ENCODE measurements at regions not wholly inside any gene's neighbourhood (a gene's known extent, or its start where the extent isn't known, plus 50 kb on each side); places are given as distances from the start of the nearest gene placed in this dataset.

GRCh38 chr6:133681891-133682290, 207.0 kb upstream of the TCF21 start:
- Histone ChIP-seq H3K9me3 (ENCODE audit: insufficient read depth, low read length, severe bottlenecking) (no peaks in the 10 kb centered on the region), H3K27me3 (ENCODE audit: insufficient read depth, low read length, poor library complexity) (peaks cover 5% of the 10 kb centered on the region), H3K27ac (ENCODE audit: low read length) (no peak overlapping the region), H3K4me2 (ENCODE audit: insufficient read depth, low read length) (no peak overlapping the region), H3K4me3 (ENCODE audit: low read depth in 1 of 2, low read length in 2 of 2) (no peak overlapping the region), H3K4me1 (ENCODE audit: insufficient read depth, low read length) (no peaks in the 10 kb centered on the region), H3K36me3 (ENCODE audit: insufficient read depth, low read length) (no peaks in the 10 kb centered on the region), H3K9ac (ENCODE audit: low read depth, low read length) (no peak overlapping the region), H3K79me2 (ENCODE audit: insufficient read depth, low read length) (no peaks in the 10 kb centered on the region), H4K20me1 (ENCODE audit: insufficient read depth, low read length) (no peaks in the 10 kb centered on the region), H2AFZ (ENCODE audit: low read depth, low read length) (no peak overlapping the region)
- DNase-seq (no peak), ATAC-seq (ENCODE audit: insufficient read depth, low read depth) (no peak)
- TF ChIP-seq EZH2 (IDR thresholded peaks at IDR 0.05; ENCODE audit: borderline replicate concordance, low read depth, low read length, severe bottlenecking) (no peak), CTCF (IDR thresholded peaks at IDR 0.05; ENCODE audit: borderline replicate concordance, extremely low read depth, low read length, poor library complexity, severe bottlenecking) (no peak)

DNA sequence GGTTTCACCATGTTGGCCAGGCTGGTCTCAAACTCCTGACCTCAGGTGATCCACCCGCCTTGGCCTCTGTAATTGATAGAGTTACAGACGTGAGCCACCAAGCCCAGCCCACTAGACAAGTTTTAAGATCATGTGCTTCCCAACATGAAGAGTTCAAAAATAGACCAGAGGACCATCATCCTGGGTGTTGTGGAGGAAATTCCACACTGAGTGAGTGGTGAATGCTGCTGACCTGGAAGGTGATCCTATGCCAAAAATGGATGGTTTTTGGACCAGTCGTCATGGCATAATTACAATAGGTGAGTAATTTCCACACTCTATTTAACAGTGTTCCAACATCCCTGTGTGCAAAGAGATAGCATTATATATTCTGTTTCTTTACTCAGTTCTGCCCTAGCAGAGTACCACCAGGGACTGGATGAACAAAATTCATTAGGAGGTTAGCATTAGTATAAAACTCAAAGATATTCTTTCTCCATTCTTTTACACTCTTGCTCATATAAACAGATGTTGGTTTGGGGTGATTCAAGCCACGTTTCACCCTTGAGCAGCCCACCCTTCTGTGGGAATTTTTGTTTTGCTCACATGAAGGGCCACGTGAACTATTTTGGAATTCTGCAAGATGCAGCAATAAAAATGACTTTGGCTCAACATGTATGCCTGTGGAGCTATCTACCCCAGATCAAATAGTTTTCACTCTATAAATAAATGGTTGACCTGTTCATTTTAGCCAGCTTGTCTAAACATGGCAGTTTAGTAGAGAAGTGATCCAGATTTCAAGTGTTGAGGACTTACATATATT, 206.2 kb upstream of the TCF21 start:
- H3K27ac ChIP-seq (ENCODE audit: low read length), result no peak overlapping the region

DNA sequence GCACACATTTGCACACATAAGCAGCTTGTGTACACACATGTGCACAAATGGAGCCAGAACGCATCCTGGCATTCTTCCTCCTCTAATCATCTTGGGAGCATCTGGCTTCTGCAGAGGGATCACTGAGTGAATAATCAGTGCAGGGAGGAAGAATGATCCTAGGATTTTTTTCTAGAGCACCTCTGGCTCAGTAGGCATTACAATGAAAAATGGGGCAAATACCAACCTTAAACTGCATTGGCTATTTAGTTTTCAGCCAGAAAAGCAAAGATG, 205.7 kb upstream of the TCF21 start:
- no peaks in the 10 kb centered on the region for H3K4me1 ChIP-seq (ENCODE audit: insufficient read depth, low read length)
- ATAC-seq (ENCODE audit: insufficient read depth, low read depth) (no peak), DNase-seq (no peak)
- H3K4me2 ChIP-seq (ENCODE audit: insufficient read depth, low read length), result no peak overlapping the region
- H2AFZ ChIP-seq (ENCODE audit: low read depth, low read length), result no peak overlapping the region
- no peak overlapping the region for H3K27ac ChIP-seq (ENCODE audit: low read length)
- H3K27me3 ChIP-seq (ENCODE audit: insufficient read depth, low read length, poor library complexity), result peaks cover 5% of the 10 kb centered on the region
- H3K79me2 ChIP-seq (ENCODE audit: insufficient read depth, low read length), result no peaks in the 10 kb centered on the region
- no peak for TF ChIP-seq CTCF (IDR thresholded peaks at IDR 0.05; ENCODE audit: borderline replicate concordance, extremely low read depth, low read length, poor library complexity, severe bottlenecking)
- no peak for TF ChIP-seq EZH2 (IDR thresholded peaks at IDR 0.05; ENCODE audit: borderline replicate concordance, low read depth, low read length, severe bottlenecking)
- no peak overlapping the region for H3K9ac ChIP-seq (ENCODE audit: low read depth, low read length)
- H3K36me3 ChIP-seq (ENCODE audit: insufficient read depth, low read length), result no peaks in the 10 kb centered on the region
- H3K4me3 ChIP-seq (ENCODE audit: low read depth in 1 of 2, low read length in 2 of 2), result no peak overlapping the region
- no peaks in the 10 kb centered on the region for H3K9me3 ChIP-seq (ENCODE audit: insufficient read depth, low read length, severe bottlenecking)
- H4K20me1 ChIP-seq (ENCODE audit: insufficient read depth, low read length), result no peaks in the 10 kb centered on the region

More for the DNA sequence above, 206.2 kb upstream of the TCF21 start:
- H3K79me2 ChIP-seq (ENCODE audit: insufficient read depth, low read length), result no peaks in the 10 kb centered on the region
- H3K9me3 ChIP-seq (ENCODE audit: insufficient read depth, low read length, severe bottlenecking), result no peaks in the 10 kb centered on the region
- no peak overlapping the region for H3K9ac ChIP-seq (ENCODE audit: low read depth, low read length)
- H4K20me1 ChIP-seq (ENCODE audit: insufficient read depth, low read length), result no peaks in the 10 kb centered on the region
- H3K4me3 ChIP-seq (ENCODE audit: low read depth in 1 of 2, low read length in 2 of 2), result no peak overlapping the region
- TF ChIP-seq CTCF (IDR thresholded peaks at IDR 0.05; ENCODE audit: borderline replicate concordance, extremely low read depth, low read length, poor library complexity, severe bottlenecking) (no peak), EZH2 (IDR thresholded peaks at IDR 0.05; ENCODE audit: borderline replicate concordance, low read depth, low read length, severe bottlenecking) (no peak)
- no peak for DNase-seq
- no peaks in the 10 kb centered on the region for H3K4me1 ChIP-seq (ENCODE audit: insufficient read depth, low read length)
- no peak overlapping the region for H2AFZ ChIP-seq (ENCODE audit: low read depth, low read length)
- no peaks in the 10 kb centered on the region for H3K36me3 ChIP-seq (ENCODE audit: insufficient read depth, low read length)
- ATAC-seq (ENCODE audit: insufficient read depth, low read depth), result no peak
- H3K27me3 ChIP-seq (ENCODE audit: insufficient read depth, low read length, poor library complexity), result peaks cover 5% of the 10 kb centered on the region
- no peak overlapping the region for H3K4me2 ChIP-seq (ENCODE audit: insufficient read depth, low read length)

All from DND-41 (cell line).